ENCODE measurements at regions not wholly inside any gene's neighbourhood (a gene's known extent, or its start where the extent isn't known, plus 50 kb on each side); places are given as distances from the start of the nearest gene placed in this dataset.
"Not testable (repeated sequence)": the region's sequence is repeated elsewhere in the genome, so short reads cannot be mapped to it uniquely, and the experiment has no call there.

- DNase-seq: no peak
These were observed 552.8 kb upstream of the CADM1 start for GRCh38 chr11:116057000-116057399.

DNA sequence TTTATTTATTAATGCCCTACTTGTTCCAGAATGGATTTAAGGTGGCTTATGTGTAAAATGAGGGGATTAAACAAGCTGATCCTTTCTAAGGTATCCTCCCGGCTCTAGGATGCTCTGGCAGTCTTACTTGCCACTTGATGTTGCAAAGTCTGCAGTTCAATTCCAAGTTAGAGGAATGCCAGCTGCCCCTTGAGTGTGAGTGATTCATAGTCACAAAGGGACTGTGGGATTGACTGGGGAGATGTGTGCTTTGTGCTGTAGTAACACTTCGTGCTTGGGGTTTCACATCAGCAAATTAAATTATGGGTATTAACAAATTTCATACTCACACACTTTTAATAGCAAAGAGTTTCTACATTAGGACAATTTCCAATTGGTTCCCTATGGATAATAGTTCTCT is 550.8 kb upstream of the CADM1 start:
- DNase-seq: peak; percentile 23

GRCh38 chr11:116053548-116053919 is 549.3 kb upstream of the CADM1 start:
- no peak for DNase-seq

DNA sequence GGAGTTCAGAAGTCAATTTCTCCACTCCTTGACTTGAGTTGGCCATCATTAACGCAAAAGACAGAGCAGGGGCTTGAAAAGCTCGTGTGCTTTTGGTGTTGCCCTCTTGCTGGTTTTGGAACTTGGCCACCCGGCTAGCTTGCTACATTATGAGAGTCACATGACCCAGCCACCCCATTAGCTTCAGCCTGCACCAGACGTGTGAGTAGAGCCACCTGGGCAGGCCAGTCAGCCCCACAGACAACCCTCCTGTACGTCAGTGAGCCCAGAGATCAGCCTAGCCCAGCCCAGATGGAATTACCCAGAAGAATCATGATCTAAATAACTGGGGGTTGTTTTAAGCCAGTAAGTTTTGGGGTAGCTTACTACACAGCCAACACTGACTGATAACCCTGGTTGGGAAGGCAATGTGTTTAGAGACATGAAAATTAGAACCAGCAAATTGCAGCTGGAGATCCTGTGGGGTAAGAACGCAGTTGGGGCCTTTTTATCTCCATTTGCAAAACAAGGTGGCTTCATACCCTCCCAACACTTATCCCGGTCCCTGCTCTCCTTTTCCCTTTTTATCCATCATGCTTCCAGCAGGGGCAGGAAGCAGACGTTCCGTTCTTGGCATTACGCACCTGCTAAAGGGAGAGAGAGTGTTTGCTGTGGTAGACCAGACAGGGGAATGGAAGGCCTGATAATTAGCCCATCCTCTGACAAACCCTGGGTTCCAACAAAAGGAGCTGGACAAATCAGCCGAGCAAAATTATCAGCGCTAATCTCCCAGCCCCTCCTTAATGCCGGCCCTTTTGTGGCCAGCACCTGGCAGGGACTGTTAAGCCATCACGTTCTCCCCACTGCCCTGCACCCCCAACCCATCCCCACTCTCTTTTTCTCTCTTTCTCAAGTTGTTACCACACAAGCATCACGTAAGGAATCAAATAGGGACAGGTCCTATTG is 548.7 kb upstream of the CADM1 start:
- DNase-seq: peak; percentile 68

GRCh38 chr11:116051494-116051893 is 547.3 kb upstream of the CADM1 start:
- no peak for DNase-seq

- no peak for DNase-seq
These were observed 545.2 kb upstream of the CADM1 start for GRCh38 chr11:116049383-116049782.

GRCh38 chr11:116046127-116046526 is 541.9 kb upstream of the CADM1 start:
- DNase-seq: no peak

DNA sequence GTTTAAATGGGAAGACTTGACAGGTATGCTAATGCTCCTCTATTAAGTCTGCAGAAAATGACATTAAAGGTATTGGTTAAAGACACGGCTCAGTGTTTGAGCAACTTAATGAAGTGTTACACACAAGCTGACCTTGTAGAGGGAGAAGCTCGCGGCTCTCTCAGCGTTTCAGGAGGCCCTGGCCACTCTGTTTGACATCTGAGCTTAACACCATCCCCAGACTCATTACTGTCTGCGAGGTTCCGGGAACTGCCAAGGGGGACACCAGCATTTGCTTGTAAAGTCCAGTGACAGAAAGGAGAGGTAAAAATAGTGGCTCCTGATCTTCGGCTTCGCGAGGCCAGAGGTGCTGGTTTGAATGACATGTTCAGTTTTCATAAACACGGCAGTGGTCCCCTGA is 540.7 kb upstream of the CADM1 start:
- no peak for DNase-seq

DNA sequence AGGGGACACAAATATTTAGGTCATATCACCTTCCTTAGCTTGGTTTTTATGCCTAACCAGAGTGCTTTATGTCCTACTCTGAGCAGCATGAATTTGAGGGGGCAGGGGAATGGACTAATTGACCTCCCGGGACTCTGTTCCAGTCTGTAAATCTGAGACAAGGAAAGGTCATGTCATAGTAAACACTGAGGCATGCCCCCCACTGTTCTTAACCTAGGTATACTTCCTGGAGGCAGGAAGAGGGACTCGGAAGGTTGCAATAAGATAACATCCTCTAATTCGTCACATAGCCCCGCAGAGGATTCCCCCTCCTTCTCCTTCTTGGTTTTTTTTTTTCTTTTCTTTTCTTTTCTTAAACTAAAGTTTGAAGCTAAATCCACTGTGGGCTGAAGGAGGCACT is 540.3 kb upstream of the CADM1 start:
- DNase-seq: no peak

DNA sequence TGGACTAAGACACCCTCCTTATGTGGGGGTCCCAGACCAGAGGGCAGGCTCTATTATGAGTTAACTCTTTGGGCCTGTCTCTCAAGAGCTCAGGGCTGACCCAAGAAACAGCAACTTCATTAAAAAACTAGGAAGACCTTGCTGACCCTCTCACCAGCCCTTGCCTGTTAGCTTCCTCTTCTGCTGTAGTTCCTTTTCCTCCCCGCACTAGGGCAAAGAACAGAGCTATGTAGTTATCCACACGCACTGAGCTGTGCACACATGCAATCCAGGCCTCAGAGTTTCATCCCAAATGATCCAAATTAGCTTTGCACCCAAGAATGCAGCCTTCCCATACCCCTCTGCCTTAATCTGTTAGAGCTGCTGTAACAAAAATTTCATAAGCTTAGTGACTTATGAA is 539.6 kb upstream of the CADM1 start:
- DNase-seq: no peak

DNA sequence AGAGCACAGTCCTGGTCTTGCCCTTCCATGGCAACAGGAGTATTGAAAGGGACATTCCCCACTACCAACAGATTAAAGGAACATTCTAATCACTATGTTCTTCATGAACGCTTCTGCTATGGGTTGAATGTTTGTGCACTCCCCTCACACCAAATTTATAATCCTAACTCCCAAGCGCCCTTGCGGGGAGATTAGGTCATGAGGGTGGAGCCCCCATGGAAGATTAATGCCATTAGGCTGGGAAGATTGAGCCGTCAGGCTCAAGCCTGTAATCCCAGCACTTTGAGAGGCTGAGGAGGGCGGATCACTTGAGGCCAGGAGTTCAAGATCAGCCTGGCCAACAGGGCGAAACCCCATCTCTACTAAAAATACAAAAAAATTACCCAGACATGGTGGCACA is 538.8 kb upstream of the CADM1 start:
- DNase-seq: not testable (repeated sequence)

- DNase-seq: no peak
These were observed 537.9 kb upstream of the CADM1 start for GRCh38 chr11:116042146-116042545.

- DNase-seq: no peak
These were observed 533.6 kb upstream of the CADM1 start for GRCh38 chr11:116037861-116038260.

GRCh38 chr11:116035977-116036376 is 531.8 kb upstream of the CADM1 start:
- peak; percentile 95 for DNase-seq

- DNase-seq: peak; percentile 88
These were observed 529.8 kb upstream of the CADM1 start for GRCh38 chr11:116033931-116034553.

- no peak for DNase-seq
These were observed 526.6 kb upstream of the CADM1 start for GRCh38 chr11:116030697-116031331.

DNA sequence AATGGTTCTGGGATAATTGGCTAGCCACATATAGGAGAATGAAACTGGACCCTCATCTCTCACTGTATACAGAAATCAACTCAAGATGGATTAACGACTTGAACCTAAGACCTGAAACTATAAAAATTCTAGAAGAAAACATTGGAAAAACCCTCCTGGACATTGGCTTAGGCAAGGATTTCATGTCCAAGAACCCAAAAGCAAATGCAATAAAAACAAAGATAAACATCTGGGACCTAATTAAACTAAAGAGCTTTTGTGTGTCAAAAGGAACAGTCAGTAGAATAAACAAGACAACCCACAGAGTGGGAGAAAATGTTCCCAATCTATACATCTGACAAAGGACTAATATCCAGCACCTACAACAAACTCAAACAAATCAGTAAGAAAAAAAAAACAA is 524.3 kb upstream of the CADM1 start:
- DNase-seq: not testable (repeated sequence)

DNA sequence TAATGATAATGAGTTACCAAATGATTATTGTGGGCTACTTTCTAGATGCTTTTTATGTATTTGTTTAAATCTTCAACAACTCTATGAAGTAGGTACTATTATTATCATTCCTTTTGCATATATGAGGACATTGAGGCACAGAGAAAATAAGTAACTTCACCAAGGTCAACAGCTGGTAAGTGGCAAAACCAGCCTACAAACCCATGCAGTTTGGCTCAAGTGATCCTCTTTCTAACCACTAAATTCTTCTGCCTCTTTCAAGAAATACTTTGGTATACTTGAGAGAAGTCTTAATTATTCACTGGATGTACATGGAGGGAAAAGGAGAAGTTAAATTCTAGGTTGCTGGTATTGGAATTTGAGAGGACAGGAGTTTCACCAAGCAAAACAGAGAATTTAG is 495.2 kb upstream of the CADM1 start:
- no peak for DNase-seq

- no peak for DNase-seq
These were observed 492.6 kb upstream of the CADM1 start for GRCh38 chr11:115996808-115997188.

GRCh38 chr11:115996125-115996807 is 492.1 kb upstream of the CADM1 start:
- DNase-seq: no peak

DNA sequence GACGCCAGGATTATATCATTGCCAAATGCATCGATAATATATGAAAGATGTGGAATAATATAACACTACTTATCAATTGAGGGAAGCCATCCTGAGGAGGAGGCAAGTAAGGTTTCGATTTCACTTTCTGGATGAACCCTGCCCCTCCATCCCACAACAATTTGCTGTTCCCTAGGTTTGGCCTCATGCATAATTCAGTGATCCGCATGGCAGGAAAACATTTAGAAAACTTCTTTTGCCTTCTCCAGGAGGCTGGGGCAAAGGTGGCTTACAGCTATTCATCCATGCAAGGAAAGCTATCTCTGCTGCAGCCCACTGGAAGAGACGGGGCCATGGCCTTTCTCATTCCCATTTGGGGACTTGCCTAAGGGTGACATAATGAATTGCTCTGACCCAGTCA is 489.4 kb upstream of the CADM1 start:
- no peak for DNase-seq

- no peak for DNase-seq
These were observed 485.8 kb upstream of the CADM1 start for GRCh38 chr11:115990004-115990447.

DNA sequence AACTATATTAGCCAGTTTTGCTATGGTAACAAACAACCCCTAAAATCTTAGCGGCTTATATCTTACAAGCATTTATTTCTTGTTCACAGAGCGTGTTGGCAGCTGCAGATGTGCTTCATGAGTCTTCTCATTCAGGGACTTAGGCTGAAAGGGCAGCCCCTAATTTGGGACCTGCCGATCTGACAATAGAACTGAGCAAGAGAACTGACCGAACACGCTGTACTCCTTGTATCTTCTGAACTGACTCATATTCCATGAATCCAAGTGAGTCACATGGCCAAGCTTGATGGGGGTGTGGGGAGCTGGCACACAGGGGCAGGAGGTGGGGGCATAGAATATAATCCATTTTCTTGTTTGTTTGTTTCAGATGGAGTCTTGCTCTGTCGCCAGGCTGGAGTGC is 481.7 kb upstream of the CADM1 start:
- DNase-seq: no peak
